Caki2 (cell line): ENCODE measurements at regions not wholly inside any gene's neighbourhood (a gene's known extent, or its start where the extent isn't known, plus 50 kb on each side); places are given as distances from the start of the nearest gene placed in this dataset.
"Not testable (repeated sequence)": the region's sequence is repeated elsewhere in the genome, so short reads cannot be mapped to it uniquely, and the experiment has no call there.

Experiments used
- DNase-seq: peaks from one replicate; pipeline ENCODE4 v3.0.0-alpha.2; 2015; ENCODE audit warnings: low read depth
- in situ Hi-C: cut with HindIII; loops from 2 replicates; pipeline ENCODE4 v1.10.0; 2016; ENCODE audit warnings: low sequenced_read_pairs, low pct_unique_long_range_greater_than_20kb, mixed read lengths

- no peak for DNase-seq
- in situ Hi-C loops: no loop called here
Observed at GRCh38 chr22:19652316-19652715, 62.0 kb upstream of the SEPTIN5 start.

DNA sequence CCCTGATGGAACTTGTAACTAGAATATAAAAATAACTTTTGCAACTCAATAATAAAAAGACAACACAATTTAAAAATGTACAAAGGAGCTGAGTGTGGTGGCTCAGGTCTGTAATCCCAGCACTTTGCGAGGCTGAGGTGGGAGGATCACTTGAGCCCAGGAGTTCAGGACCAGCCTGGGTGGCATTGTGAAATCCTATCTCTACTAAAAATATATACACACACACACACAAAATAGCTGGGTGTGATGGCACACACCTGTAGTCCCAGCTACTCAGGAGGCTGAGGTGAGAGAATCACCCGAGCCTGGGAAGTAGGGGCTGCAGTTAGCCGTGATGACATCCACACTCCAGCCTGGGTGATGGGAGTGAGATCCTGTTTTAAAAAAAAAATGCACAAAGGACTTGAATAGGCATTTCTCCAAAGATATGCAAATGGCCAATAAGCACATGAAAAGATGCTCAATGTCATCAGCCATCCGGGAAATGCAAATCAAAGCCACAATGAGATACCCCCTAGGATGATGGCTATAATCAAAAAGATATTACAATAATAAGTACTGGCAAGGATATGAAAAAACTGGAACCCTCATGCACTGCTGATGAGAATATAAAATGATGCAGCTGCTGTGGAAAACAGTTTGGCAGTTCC, 59.8 kb upstream of the SEPTIN5 start:
- no peak for DNase-seq
- in situ Hi-C loops: no loop called here

DNA sequence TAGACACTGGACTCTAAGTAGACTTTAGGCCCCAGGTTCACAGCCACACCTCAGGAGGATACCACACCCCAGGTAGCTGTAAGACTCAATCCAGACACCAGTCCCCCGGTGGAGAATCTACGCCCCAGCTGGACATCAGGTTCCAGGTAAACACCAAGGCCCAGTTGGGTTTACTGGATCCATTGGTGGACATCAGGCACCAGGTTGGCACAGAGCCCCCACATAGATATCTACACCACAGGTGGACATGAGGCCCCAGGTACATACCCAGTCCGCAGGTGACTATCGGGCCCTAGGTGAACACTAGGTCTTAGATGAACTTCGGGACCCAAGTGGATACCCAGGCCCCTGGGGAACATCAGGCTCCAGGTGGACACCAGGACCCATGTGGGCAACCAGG, 58.9 kb upstream of the SEPTIN5 start:
- in situ Hi-C loops: no loop called here
- no peak for DNase-seq

- DNase-seq: no peak
- in situ Hi-C loops: no loop called here
Observed at GRCh38 chr22:19656541-19657251, 57.6 kb upstream of the SEPTIN5 start.

DNA sequence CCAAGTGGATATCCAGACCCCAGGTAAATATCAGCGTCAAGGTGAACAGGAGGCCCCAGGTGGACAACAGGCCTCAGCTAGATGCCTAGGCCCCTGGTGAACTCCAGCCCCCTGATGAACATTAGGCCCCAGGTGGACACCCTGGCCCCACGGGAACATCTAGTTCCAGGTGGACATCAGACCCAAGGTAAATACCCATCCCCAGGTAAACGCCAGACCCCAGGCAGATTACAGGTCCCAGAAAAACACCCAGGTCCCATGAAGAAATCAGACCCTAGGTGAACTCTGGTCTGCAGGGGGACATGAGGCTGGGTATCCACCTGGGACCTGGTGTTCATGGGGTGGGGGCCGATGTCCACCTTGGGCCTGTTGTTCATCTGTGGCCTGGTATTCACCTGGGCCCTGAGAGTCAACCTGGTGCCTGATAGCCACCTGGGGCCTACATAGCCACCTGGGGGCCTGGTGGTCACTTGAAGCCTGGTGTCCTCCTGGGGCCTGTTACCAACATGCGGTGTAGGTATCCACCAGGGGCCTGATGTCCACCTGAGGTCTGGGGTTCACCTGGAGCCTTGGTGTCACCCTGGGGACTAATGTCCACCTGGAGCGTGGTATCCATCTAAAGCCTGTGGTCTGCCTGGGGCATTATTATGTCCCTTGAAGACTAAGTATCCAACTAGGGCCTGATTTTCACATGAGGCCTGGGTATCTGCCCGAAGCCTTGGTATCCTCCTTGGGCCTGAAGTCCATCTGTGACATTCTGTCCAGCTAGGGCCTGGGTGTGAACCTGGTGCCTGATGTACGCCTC, 56.8 kb upstream of the SEPTIN5 start:
- no peak for DNase-seq
- in situ Hi-C loops: no loop called here

DNA sequence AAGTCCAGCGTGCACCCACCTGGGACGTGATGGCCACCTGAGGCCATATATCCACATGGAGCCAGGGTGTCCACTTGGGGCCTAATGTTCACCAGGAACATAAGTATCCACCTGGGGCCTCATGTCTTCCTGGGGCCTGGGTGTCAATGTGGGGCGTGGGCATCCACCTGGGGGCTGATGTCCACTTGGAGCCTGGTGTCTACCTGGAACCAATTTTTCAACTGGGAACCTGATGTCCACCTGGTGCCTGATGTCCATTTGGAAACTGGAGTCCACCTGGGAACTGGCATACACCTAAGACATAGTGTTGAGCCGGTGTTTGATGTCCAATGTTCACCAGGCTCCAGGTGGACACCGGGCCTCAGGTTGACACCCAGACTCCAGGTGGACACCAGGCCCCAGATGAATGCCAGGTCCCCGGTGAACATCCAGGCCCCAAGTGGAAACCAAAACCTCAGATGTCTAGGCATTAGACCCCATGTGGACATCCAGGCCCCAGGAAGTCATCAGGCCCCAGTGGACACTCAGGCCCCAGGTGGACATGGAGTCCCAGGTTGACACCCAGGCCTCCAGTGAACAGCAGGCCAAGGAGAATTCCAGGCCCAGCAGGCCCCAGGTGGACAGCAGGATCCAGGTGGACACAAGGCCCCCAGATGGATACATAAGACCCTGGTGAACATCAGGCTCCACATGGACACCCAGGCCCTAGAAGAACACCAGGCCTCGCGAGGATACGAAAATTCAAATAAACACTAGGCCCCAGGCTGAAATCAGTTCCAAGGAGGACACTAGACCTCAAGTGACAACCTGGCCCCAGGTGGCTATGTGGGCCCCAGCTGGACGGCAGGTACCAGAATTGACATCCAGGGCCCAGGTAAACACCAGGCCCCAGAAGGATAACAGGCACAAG, 56.0 kb upstream of the SEPTIN5 start:
- in situ Hi-C loops: no loop called here
- DNase-seq: no peak

DNA sequence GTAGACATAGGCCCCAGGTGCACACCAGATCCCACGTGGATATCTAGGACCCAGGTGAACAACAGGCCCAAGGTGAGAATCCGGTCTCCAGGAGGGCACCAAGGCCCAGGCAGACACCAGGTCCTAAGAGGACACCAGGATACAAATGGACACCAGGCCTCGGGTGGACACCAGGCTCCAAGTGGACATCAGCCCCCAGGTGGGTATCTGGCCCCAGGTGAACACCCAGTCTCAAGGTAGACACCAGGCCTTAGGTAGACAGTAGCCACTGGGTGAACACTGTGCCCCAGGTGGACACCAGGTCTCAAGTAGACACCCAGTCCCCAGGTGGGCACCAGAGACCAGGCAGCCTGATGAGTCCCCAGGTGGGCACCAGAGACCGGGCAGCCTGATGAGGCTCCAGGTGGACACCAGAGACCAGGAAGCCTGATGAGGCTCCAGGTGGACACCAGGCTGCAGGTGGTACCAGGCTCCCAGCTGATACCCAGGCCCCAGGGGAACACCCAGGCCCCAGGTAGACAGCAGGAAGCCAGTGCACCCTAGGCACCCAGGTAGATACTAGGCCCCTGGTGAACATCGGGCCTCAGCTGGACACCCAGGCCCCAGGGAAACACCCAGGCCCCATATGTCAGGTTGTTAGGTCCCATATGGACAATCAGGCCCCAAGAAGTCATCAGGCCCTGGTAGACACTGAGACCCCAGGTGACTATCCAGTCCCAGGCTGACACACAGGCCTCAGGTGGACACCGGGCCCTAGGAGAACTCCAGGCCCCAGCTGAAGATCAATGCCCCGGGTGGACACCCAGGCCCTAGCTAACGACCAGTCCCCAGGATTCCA, 55.1 kb upstream of the SEPTIN5 start:
- DNase-seq: no peak
- in situ Hi-C loops: no loop called here

- in situ Hi-C loops: no loop called here
- DNase-seq: no peak
Observed at GRCh38 chr22:19659805-19660345, 54.4 kb upstream of the SEPTIN5 start.

- DNase-seq, in situ Hi-C loops: not testable (repeated sequence)
Observed at GRCh38 chr22:19660583-19660982, 53.7 kb upstream of the SEPTIN5 start.

- in situ Hi-C loops: no loop called here
- DNase-seq: no peak
Observed at GRCh38 chr22:19661156-19661555, 53.1 kb upstream of the SEPTIN5 start.

DNA sequence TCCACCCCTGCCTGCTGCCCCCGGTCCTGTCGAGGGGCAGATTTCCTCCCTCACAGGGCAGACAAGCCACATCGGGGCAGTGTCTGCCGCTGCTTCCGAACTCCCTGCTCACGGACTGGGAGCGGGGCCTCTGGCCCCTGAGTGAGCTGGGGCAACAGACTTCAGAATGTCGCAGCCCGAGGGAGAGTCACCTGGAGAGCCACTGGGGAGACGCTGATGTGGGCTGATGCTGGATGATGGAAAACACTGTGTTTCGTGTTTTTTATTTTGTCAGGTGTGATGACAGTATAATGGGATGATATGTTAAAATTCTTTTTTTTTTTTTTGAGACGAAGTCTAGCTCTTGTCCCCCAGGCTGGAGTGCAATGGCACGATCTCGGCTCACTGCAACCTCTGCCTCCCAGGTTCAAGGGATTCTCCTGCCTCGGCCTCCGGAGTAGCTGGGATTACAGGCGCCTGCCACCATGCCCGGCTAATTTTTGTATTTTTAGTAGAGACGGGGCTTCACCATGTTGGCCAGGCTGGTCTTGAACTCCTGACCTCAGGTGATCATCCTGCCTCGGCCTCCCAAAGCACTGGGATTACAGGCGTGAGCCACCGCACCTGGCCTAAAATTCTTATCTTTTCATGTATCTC, 52.1 kb upstream of the SEPTIN5 start:
- in situ Hi-C loops, DNase-seq: not testable (repeated sequence)

- DNase-seq: peak; percentile 2
- in situ Hi-C loops: no loop called here
Observed at GRCh38 chr22:19663286-19663815, 51.0 kb upstream of the SEPTIN5 start.

DNA sequence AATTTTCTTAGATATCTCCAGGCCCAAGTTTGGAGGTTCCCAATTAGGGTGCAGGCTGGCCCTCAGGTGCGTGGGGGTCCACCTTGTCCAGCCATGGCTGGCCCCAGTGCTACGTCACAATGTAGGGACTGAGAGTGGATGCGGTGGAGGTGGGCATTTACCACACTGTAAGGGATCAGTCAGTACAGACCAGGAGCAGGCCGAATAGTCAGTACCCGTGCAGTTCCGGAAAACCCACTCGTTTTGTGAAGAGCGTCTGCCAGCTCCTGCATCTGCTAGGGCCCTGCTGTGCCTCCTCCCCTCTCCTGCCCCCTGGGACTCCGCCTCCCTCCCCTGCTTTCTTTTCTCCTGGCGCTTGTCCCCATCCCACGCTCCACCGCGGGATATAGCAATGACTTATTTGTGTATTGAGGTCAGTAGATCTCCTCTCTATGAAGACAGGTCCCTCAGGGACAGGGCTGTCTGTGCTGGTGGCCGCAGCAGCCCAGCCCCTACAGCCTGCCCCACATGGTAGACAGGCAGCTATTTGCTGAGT, 50.4 kb upstream of the SEPTIN5 start:
- no peak for DNase-seq
- in situ Hi-C loops: no loop called here

DNA sequence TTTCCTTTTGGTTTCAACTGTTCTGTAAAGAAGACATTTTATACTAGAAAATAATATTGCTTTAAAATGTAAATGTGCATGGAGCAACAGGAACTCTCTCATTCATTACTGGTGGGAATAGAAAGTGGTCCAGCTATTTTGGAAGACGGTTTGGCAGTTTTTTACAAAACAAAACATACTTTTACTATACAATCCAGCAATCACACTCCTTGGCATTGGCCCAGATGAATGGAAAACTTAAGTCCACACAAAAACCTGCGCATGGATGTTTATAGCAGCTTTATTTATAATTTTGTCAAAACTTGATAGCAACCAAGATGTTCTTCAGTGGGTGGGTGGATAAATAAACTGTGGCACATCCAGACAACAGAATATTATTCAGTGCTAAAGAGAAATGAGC, 49.9 kb upstream of the SEPTIN5 start:
- in situ Hi-C loops: no loop called here
- no peak for DNase-seq
